Hippocampal formation (tissue), 2 donors: ENCODE measurements at regions not wholly inside any gene's neighbourhood (a gene's known extent, or its start where the extent isn't known, plus 50 kb on each side); places are given as distances from the start of the nearest gene placed in this dataset.
"Not testable (repeated sequence)": the region's sequence is repeated elsewhere in the genome, so short reads cannot be mapped to it uniquely, and the experiment has no call there.

ENCODE experiments used
- DNase-seq, 2 donors: peaks; one replicate each; lab custom pipeline; 2025; lab: John Stamatoyannopoulos, UW

GRCh38 chr4:124887739-124888138 is 175.2 kb upstream of the ANKRD50 start:
- DNase-seq = no peak

- DNase-seq = no peak
Observed at GRCh38 chr4:124884316-124884715, 171.8 kb upstream of the ANKRD50 start.

GRCh38 chr4:124883632-124884031 is 171.1 kb upstream of the ANKRD50 start:
- DNase-seq = no peak

GRCh38 chr4:124879195-124879594 is 166.7 kb upstream of the ANKRD50 start:
- no peak for DNase-seq

GRCh38 chr4:124874172-124874450 is 161.6 kb upstream of the ANKRD50 start:
- no peak for DNase-seq

- no peak for DNase-seq
Observed at GRCh38 chr4:124873361-124874171, 161.0 kb upstream of the ANKRD50 start.

GRCh38 chr4:124872659-124873058 is 160.1 kb upstream of the ANKRD50 start:
- DNase-seq = no peak

- no peak for DNase-seq
Observed at GRCh38 chr4:124869961-124870495, 157.5 kb upstream of the ANKRD50 start.

GRCh38 chr4:124868495-124868894 is 156.0 kb upstream of the ANKRD50 start:
- no peak for DNase-seq

- no peak for DNase-seq
Observed at GRCh38 chr4:124867536-124867935, 155.0 kb upstream of the ANKRD50 start.

GRCh38 chr4:124866301-124866700 is 153.8 kb upstream of the ANKRD50 start:
- no peak for DNase-seq

GRCh38 chr4:124863040-124863545 is 150.6 kb upstream of the ANKRD50 start:
- no peak for DNase-seq

- DNase-seq = no peak
Observed at GRCh38 chr4:124862261-124862660, 149.7 kb upstream of the ANKRD50 start.

- DNase-seq = no peak
Observed at GRCh38 chr4:124861761-124862160, 149.2 kb upstream of the ANKRD50 start.

- DNase-seq = no peak
Observed at GRCh38 chr4:124854968-124855367, 142.4 kb upstream of the ANKRD50 start.

GRCh38 chr4:124851741-124852140 is 139.2 kb upstream of the ANKRD50 start:
- DNase-seq = no peak

- DNase-seq = no peak
Observed at GRCh38 chr4:124846306-124846705, 133.8 kb upstream of the ANKRD50 start.

GRCh38 chr4:124839786-124840390 is 127.4 kb upstream of the ANKRD50 start:
- no peak for DNase-seq

- no peak for DNase-seq
Observed at GRCh38 chr4:124833831-124834505, 121.4 kb upstream of the ANKRD50 start.

- DNase-seq = no peak
Observed at GRCh38 chr4:124828382-124828781, 115.8 kb upstream of the ANKRD50 start.

- DNase-seq = no peak
Observed at GRCh38 chr4:124817531-124817930, 105.0 kb upstream of the ANKRD50 start.

GRCh38 chr4:124812203-124812602 is 99.7 kb upstream of the ANKRD50 start:
- not testable (repeated sequence) for DNase-seq

- no peak for DNase-seq
Observed at GRCh38 chr4:124810827-124811226, 98.3 kb upstream of the ANKRD50 start.
